Esophagus squamous epithelium (tissue), 5 donors: ENCODE measurements at regions not wholly inside any gene's neighbourhood (a gene's known extent, or its start where the extent isn't known, plus 50 kb on each side); places are given as distances from the start of the nearest gene placed in this dataset.

Source experiments
- DNase-seq: peaks from one replicate; lab custom pipeline; 2025; lab: John Stamatoyannopoulos, UW
- H3K27ac ChIP-seq, 4 donors: fragments of 200-600 bp; sonication (generic); one replicate each; pipeline ENCODE4 v1.5.1; 2016 to 2019; ENCODE audit warnings: mild to moderate bottlenecking in 1 of 4
- H3K27me3 ChIP-seq, 4 donors: fragments of 200-600 bp; sonication (generic); 1 replicate in 3 of 4; 2 replicates in 1 of 4; pipeline versions ENCODE4 v1.5.1 to v1.6.0; 2017 to 2021; ENCODE audit warnings: antibody characterized with exemption in 1 of 4
- H3K36me3 ChIP-seq, 3 donors: fragments of 200-600 bp; sonication (generic); one replicate each; pipeline ENCODE4 v1.5.1; 2016 to 2019
- H3K4me1 ChIP-seq, 3 donors: fragments of 200-600 bp; sonication (generic); one replicate each; pipeline ENCODE4 v1.5.1; 2017 to 2019
- H3K4me3 ChIP-seq, 4 donors: fragments of 200-600 bp; sonication (generic); 1 replicate in 3 of 4; 2 replicates in 1 of 4; pipeline ENCODE4 v1.5.1; 2016 to 2019; ENCODE audit warnings: mild to moderate bottlenecking in 2 of 4, moderate library complexity in 1 of 4
- H3K9me3 ChIP-seq, 3 donors: fragments of 200-600 bp; sonication (generic); one replicate each; pipeline ENCODE4 v1.5.1; 2016 to 2019
- POLR2A ChIP-seq, 4 donors: fragments of 450-650 bp; IDR thresholded peaks; one replicate each; pipeline ENCODE4 v1.6.1; 2017; ENCODE audit warnings: antibody characterized with exemption in 4 of 4, mild to moderate bottlenecking in 4 of 4, moderate library complexity in 3 of 4
- WGBS, 2 donors: methylation state at CpG; one replicate each; pipeline ENCODE4 v1.1.5; 2018; 5-methylcytosine and 5-hydroxymethylcytosine counted together
- intact Hi-C: fragments of 100-400 bp; cut with DNase I; formaldehyde crosslinking; loops from one replicate; pipeline ENCODE4 v1.15.0; 2022
- TF ChIP-seq, protein P1 (sequence below), 6 experiments: fragments of 450-650 bp in 4 of 6; fragments of 200-600 bp in 2 of 6; sonication (generic) in 2 of 6; IDR thresholded peaks; one replicate each; pipeline ENCODE4 v1.5.1; 2016 to 2019; ENCODE audit warnings: antibody characterized with exemption in 6 of 6, mild to moderate bottlenecking in 4 of 6, moderate library complexity in 4 of 6
- donor health status: DM: yes; HTN: yes; CAD: no.

DNA sequence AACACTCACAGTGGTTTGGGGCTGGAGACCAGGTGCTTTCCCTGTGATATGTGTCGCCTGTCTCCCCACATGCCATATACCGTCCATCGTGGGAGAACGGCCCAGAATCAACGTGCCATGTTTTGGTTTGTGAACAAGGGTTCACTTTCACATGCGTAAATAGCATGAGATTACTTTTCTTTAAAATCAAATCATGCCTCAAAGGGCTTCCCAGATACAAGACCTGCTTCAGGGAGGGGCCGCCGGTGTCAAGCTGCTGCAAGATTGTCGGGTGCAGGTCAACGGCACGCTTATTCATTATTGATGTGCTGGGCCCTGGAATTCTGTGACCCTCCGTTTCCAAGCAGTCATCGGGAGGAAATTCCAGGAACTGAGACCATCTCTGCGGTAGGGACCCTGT, 145.2 kb upstream of the RTL1 start:
- Histone ChIP-seq H3K4me1 (no peaks in the 10 kb centered on the region), H3K27me3 (no peaks in the 10 kb centered on the region), H3K27ac (no peak overlapping the region), H3K36me3 (no peaks in the 10 kb centered on the region), H3K4me3 (no peak overlapping the region), H3K9me3 (no peaks in the 10 kb centered on the region)
- 91 to 92% methylated on average over 9 to 11 of the region's 14 CpGs for WGBS, 2 donors
- intact Hi-C loops: no loop called here
- TF ChIP-seq, protein P1, sequence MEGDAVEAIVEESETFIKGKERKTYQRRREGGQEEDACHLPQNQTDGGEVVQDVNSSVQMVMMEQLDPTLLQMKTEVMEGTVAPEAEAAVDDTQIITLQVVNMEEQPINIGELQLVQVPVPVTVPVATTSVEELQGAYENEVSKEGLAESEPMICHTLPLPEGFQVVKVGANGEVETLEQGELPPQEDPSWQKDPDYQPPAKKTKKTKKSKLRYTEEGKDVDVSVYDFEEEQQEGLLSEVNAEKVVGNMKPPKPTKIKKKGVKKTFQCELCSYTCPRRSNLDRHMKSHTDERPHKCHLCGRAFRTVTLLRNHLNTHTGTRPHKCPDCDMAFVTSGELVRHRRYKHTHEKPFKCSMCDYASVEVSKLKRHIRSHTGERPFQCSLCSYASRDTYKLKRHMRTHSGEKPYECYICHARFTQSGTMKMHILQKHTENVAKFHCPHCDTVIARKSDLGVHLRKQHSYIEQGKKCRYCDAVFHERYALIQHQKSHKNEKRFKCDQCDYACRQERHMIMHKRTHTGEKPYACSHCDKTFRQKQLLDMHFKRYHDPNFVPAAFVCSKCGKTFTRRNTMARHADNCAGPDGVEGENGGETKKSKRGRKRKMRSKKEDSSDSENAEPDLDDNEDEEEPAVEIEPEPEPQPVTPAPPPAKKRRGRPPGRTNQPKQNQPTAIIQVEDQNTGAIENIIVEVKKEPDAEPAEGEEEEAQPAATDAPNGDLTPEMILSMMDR (IDR thresholded peaks at IDR 0.05): no peak
- TF ChIP-seq POLR2A (IDR thresholded peaks at IDR 0.05): no peak
- no peak for DNase-seq

DNA sequence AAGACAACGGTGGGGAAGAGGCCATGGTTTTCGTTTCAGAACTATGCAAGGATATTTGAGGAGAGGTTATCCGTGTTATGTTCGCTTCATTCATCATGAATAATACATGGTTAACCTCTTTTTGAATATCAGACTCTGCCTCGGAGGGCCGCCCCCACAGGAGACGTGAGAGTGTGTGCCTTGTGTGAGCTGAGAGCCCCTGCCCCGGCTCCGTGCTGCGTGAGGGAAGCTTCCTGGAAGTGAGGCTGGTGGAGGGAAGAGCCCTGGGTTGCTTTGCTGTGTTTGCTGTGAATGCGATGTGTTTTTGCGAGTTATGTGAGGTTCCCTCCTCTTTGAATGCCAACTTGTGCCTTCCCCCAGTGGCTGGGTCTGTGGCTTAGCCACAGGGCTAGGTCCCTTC, 146.0 kb upstream of the RTL1 start:
- H3K9me3 ChIP-seq: no peaks in the 10 kb centered on the region
- intact Hi-C loops: no loop called here
- no peaks in the 10 kb centered on the region for H3K4me1 ChIP-seq
- TF ChIP-seq POLR2A (IDR thresholded peaks at IDR 0.05): no peak
- TF ChIP-seq, protein P1 (IDR thresholded peaks at IDR 0.05): no peak
- H3K4me3 ChIP-seq: no peak overlapping the region
- 86 to 92% methylated on average over 5 to 11 of the region's 12 CpGs for WGBS, 2 donors
- no peak overlapping the region for H3K27ac ChIP-seq
- H3K36me3 ChIP-seq: no peaks in the 10 kb centered on the region
- H3K27me3 ChIP-seq: no peaks in the 10 kb centered on the region
- DNase-seq: no peak

DNA sequence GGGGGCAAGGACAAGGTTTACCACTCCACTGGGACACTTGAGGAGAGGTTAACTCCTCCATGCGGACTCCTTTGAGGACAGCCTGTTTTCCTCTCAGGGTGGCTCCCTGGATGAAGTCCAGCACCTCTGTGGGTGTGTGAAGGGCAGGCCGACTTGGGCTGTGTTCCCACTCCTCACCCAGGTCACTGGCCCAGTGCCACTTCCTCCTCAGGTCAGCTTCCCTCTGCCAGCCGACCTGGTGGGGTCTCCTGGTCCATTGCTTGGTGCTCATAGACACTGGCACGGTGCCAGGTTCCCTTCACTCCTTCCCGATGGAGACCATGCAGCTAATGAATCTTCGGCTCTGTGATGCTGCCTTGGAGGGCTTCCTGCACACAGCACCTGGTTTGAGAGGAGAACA, 146.4 kb upstream of the RTL1 start:
- 81% methylated on average over 3 of the region's 6 CpGs; no CpG with 5 or more reads in 1 of the 2 donors for WGBS, 2 donors
- DNase-seq: no peak
- no peaks in the 10 kb centered on the region for H3K27me3 ChIP-seq
- H3K36me3 ChIP-seq: no peaks in the 10 kb centered on the region
- no peaks in the 10 kb centered on the region for H3K9me3 ChIP-seq
- H3K4me1 ChIP-seq: no peaks in the 10 kb centered on the region
- H3K4me3 ChIP-seq: no peak overlapping the region
- intact Hi-C loops: no loop called here
- TF ChIP-seq, protein P1 (IDR thresholded peaks at IDR 0.05): no peak
- TF ChIP-seq POLR2A (IDR thresholded peaks at IDR 0.05): no peak
- no peak overlapping the region for H3K27ac ChIP-seq

DNA sequence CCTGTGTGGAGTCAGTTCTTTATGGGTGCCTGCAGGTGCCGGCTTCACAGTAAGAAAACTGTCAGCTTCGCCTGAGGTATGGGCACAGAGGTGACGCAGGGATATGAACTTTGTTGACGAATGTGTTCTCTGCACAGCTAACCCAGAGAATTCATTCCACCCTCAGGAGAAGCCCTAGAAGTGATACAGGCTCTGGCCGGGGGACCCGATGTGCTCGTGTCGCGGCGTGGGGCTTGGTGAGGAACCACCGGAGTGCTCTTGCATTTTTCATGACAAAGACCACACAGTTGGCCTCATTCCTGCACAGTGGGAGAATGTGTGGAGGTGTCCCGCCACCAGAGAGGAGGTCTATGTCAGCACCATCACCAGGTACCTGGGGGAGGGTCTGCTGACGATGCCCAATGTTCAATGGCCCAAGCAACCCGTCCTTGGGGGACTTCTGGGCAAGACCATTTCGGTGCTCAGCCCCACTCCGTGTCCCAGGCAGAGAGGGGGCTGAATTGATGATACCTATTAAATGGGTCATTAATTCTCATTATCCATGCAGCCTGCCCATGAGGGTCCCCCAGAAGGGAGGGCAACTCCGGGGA, 147.5 kb upstream of the RTL1 start:
- no peak for TF ChIP-seq POLR2A (IDR thresholded peaks at IDR 0.05)
- TF ChIP-seq, protein P1 (IDR thresholded peaks at IDR 0.05): no peak
- H3K27ac ChIP-seq: no peak overlapping the region
- H3K4me1 ChIP-seq: no peaks in the 10 kb centered on the region
- no peaks in the 10 kb centered on the region for H3K36me3 ChIP-seq
- no peak overlapping the region for H3K4me3 ChIP-seq
- no peak for DNase-seq
- 89% methylated on average over 10 of the region's 17 CpGs; no CpG with 5 or more reads in 1 of the 2 donors for WGBS, 2 donors
- H3K27me3 ChIP-seq: no peaks in the 10 kb centered on the region
- no peaks in the 10 kb centered on the region for H3K9me3 ChIP-seq
- intact Hi-C loops: no loop called here

DNA sequence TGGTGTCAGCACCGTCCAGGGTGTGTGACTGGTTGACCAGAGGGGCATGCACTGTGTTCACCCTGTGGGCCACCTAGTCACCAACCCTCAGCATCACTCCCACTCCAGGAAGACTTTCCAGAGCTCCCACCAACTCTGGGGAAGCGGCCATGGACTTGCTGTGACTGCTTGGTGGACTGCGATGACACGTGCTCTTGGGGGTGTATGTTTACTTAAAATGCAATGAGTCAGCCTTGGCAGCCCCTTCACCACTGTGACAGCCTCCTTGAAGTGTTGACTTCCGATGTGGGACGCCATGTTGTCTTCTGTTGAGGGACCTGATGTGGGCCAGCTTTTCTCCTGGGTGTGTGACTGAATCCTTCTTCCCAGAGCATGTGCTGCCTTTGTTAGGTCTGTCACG, 151.1 kb upstream of the RTL1 start:
- TF ChIP-seq POLR2A (IDR thresholded peaks at IDR 0.05): no peak
- TF ChIP-seq, protein P1 (IDR thresholded peaks at IDR 0.05): no peak
- H3K4me3 ChIP-seq: no peak overlapping the region
- intact Hi-C loops: no loop called here
- H3K4me1 ChIP-seq: no peaks in the 10 kb centered on the region
- no peaks in the 10 kb centered on the region for H3K27me3 ChIP-seq
- H3K36me3 ChIP-seq: no peaks in the 10 kb centered on the region
- no peaks in the 10 kb centered on the region for H3K9me3 ChIP-seq
- DNase-seq: no peak
- no peak overlapping the region for H3K27ac ChIP-seq
- WGBS, 2 donors: 73 to 80% methylated on average over 2 of the region's 7 CpGs
